Gastrocnemius medialis (tissue), 4 donors: ENCODE measurements at regions not wholly inside any gene's neighbourhood (a gene's known extent, or its start where the extent isn't known, plus 50 kb on each side); places are given as distances from the start of the nearest gene placed in this dataset.

Source experiments
- POLR2A ChIP-seq, 2 donors: fragments of 450-650 bp; IDR thresholded peaks; one replicate each; pipeline ENCODE4 v1.6.1; 2017; ENCODE audit warnings: antibody characterized with exemption in 2 of 2, mild to moderate bottlenecking in 2 of 2, moderate library complexity in 2 of 2
- TF ChIP-seq, protein P1 (sequence below), 5 experiments: fragments of 450-650 bp in 3 of 5; fragments of 200-600 bp in 2 of 5; sonication (generic) in 2 of 5; IDR thresholded peaks in 4 of 5; conservative IDR thresholded peaks in 1 of 5; 1 replicate in 4 of 5; 2 replicates in 1 of 5; pipeline ENCODE4 v1.5.1; 2016 to 2019; ENCODE audit warnings: antibody characterized with exemption in 5 of 5, mild to moderate bottlenecking in 3 of 5, moderate library complexity in 3 of 5

DNA sequence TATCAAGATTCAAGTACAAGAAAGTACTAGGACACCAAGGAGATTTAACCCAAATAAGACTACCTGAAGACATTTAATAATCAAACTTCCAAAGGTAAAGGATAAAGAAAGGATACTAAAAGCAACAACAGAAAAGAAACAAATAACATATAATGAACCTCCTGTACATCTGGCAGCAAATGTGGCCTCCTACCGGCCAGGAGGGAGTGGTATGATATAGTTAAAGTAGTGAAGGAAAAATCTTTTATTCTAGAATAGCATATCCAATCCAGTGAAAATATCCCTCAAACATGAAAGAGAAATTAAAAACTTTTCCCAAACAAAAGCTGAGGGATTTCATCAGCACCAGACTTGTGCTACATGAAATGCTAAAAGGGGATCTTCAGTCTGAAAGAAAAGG is 104.7 kb upstream of the GUCY1A2 start:
- no peak for TF ChIP-seq POLR2A (IDR thresholded peaks at IDR 0.05)
- TF ChIP-seq, protein P1, sequence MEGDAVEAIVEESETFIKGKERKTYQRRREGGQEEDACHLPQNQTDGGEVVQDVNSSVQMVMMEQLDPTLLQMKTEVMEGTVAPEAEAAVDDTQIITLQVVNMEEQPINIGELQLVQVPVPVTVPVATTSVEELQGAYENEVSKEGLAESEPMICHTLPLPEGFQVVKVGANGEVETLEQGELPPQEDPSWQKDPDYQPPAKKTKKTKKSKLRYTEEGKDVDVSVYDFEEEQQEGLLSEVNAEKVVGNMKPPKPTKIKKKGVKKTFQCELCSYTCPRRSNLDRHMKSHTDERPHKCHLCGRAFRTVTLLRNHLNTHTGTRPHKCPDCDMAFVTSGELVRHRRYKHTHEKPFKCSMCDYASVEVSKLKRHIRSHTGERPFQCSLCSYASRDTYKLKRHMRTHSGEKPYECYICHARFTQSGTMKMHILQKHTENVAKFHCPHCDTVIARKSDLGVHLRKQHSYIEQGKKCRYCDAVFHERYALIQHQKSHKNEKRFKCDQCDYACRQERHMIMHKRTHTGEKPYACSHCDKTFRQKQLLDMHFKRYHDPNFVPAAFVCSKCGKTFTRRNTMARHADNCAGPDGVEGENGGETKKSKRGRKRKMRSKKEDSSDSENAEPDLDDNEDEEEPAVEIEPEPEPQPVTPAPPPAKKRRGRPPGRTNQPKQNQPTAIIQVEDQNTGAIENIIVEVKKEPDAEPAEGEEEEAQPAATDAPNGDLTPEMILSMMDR (IDR thresholded peaks at IDR 0.05 in 4 of 5, conservative IDR thresholded peaks at IDR 0.05 in 1 of 5), result no peak
